GM21381 (cell line): ENCODE measurements at regions not wholly inside any gene's neighbourhood (a gene's known extent, or its start where the extent isn't known, plus 50 kb on each side); places are given as distances from the start of the nearest gene placed in this dataset.
"Not testable (repeated sequence)": the region's sequence is repeated elsewhere in the genome, so short reads cannot be mapped to it uniquely, and the experiment has no call there.

ENCODE experiments used
- ATAC-seq: cut with Tn5 transposase; IDR thresholded peaks from one replicate; pipeline ENCODE4 v1.9.1; 2021; ENCODE audit warnings: mild to moderate bottlenecking, moderate library complexity; ENCODE audit not compliant: unreplicated experiment

GRCh38 chr11:90737444-90738050 lies 514.7 kb upstream of the CHORDC1 start:
- ATAC-seq: no peak

- no peak for ATAC-seq
Measured at GRCh38 chr11:90732486-90732885, 509.6 kb upstream of the CHORDC1 start.

GRCh38 chr11:90723475-90723874 lies 500.6 kb upstream of the CHORDC1 start:
- no peak for ATAC-seq

- ATAC-seq: no peak
Measured at GRCh38 chr11:90722552-90723190, 499.8 kb upstream of the CHORDC1 start.

- ATAC-seq: no peak
Measured at GRCh38 chr11:90717522-90717921, 494.7 kb upstream of the CHORDC1 start.

GRCh38 chr11:90705661-90706060 lies 482.8 kb upstream of the CHORDC1 start:
- no peak for ATAC-seq

- ATAC-seq: no peak
Measured at GRCh38 chr11:90704510-90704909, 481.7 kb upstream of the CHORDC1 start.

GRCh38 chr11:90701716-90702115 lies 478.9 kb upstream of the CHORDC1 start:
- ATAC-seq: no peak

GRCh38 chr11:90700789-90701439 lies 478.1 kb upstream of the CHORDC1 start:
- ATAC-seq: no peak

- no peak for ATAC-seq
Measured at GRCh38 chr11:90699791-90700400, 477.0 kb upstream of the CHORDC1 start.

- no peak for ATAC-seq
Measured at GRCh38 chr11:90698238-90698637, 475.4 kb upstream of the CHORDC1 start.

GRCh38 chr11:90675496-90675895 lies 452.6 kb upstream of the CHORDC1 start:
- not testable (repeated sequence) for ATAC-seq

GRCh38 chr11:90669094-90669493 lies 446.2 kb upstream of the CHORDC1 start:
- ATAC-seq: no peak

GRCh38 chr11:90668502-90668901 lies 445.7 kb upstream of the CHORDC1 start:
- no peak for ATAC-seq

- no peak for ATAC-seq
Measured at GRCh38 chr11:90661233-90661632, 438.4 kb upstream of the CHORDC1 start.

- ATAC-seq: no peak
Measured at GRCh38 chr11:90656171-90656570, 433.3 kb upstream of the CHORDC1 start.

GRCh38 chr11:90650153-90650552 lies 427.3 kb upstream of the CHORDC1 start:
- no peak for ATAC-seq

- no peak for ATAC-seq
Measured at GRCh38 chr11:90646706-90647105, 423.9 kb upstream of the CHORDC1 start.

- no peak for ATAC-seq
Measured at GRCh38 chr11:90646266-90646665, 423.4 kb upstream of the CHORDC1 start.

GRCh38 chr11:90639461-90639993 lies 416.7 kb upstream of the CHORDC1 start:
- no peak for ATAC-seq

GRCh38 chr11:90635886-90636285 lies 413.0 kb upstream of the CHORDC1 start:
- no peak for ATAC-seq

- ATAC-seq: no peak
Measured at GRCh38 chr11:90635151-90635550, 412.3 kb upstream of the CHORDC1 start.
